Esophagus muscularis mucosa (tissue), 4 donors: ENCODE measurements at regions not wholly inside any gene's neighbourhood (a gene's known extent, or its start where the extent isn't known, plus 50 kb on each side); places are given as distances from the start of the nearest gene placed in this dataset.

ENCODE experiments used
- DNase-seq: peaks from one replicate; pipeline ENCODE4 v3.0.0-alpha.2; 2017; ENCODE audit errors: extremely low spot score
- H3K27ac ChIP-seq, 4 donors: fragments of 200-600 bp; sonication (generic); replicated peaks in 1 of 4; 1 replicate in 3 of 4; 2 replicates in 1 of 4; pipeline ENCODE4 v1.5.1; 2016 to 2019; ENCODE audit warnings: mild to moderate bottlenecking in 1 of 4
- H3K27me3 ChIP-seq, 4 donors: fragments of 200-600 bp; sonication (generic); one replicate each; pipeline versions ENCODE4 v1.5.1 to v1.6.0; 2016 to 2019
- H3K36me3 ChIP-seq, 4 donors: fragments of 200-600 bp; sonication (generic); one replicate each; pipeline ENCODE4 v1.5.1; 2016 to 2019
- H3K4me1 ChIP-seq, 4 donors: fragments of 200-600 bp; sonication (generic); one replicate each; pipeline ENCODE4 v1.5.1; 2016 to 2019
- H3K4me3 ChIP-seq, 4 donors: fragments of 200-600 bp; sonication (generic); 1 replicate in 2 of 4; 2 replicates in 2 of 4; pipeline ENCODE4 v1.5.1; 2016 to 2019; ENCODE audit warnings: mild to moderate bottlenecking in 4 of 4, moderate library complexity in 1 of 4
- H3K9me3 ChIP-seq, 4 donors: fragments of 200-600 bp; sonication (generic); 1 replicate in 3 of 4; 2 replicates in 1 of 4; pipeline ENCODE4 v1.5.1; 2016 to 2019
- CTCF ChIP-seq, 3 experiments: fragments of 200-600 bp in 2 of 3; fragments of 450-650 bp in 1 of 3; sonication (generic) in 2 of 3; IDR thresholded peaks; one replicate each; pipeline ENCODE4 v1.5.1; 2017 to 2019; ENCODE audit warnings: antibody characterized with exemption in 3 of 3, mild to moderate bottlenecking in 2 of 3, moderate library complexity in 1 of 3
- EP300 ChIP-seq: sonication (generic); formaldehyde crosslinking; IDR thresholded peaks from one replicate; pipeline ENCODE4 v1.6.1; 2017; ENCODE audit warnings: antibody characterized with exemption
- POLR2A ChIP-seq: fragments of 450-650 bp; IDR thresholded peaks from one replicate; pipeline ENCODE4 v1.6.1; 2017; ENCODE audit warnings: antibody characterized with exemption, moderate library complexity, mild to moderate bottlenecking, low read depth
- POLR2AphosphoS5 ChIP-seq, 2 donors: sonication (generic); formaldehyde crosslinking; IDR thresholded peaks; one replicate each; pipeline ENCODE4 v1.6.1; 2017; ENCODE audit warnings: antibody characterized with exemption in 2 of 2
- WGBS: methylation state at CpG from one replicate; pipeline ENCODE4 v1.1.5; 2018; 5-methylcytosine and 5-hydroxymethylcytosine counted together
- intact Hi-C: fragments of 100-400 bp; cut with DNase I; formaldehyde crosslinking; loops from one replicate; pipeline ENCODE4 v1.15.1; 2023

- Histone ChIP-seq H3K9me3 (no peaks in the 10 kb centered on the region), H3K27me3 (no peaks in the 10 kb centered on the region), H3K4me1 (no peaks in the 10 kb centered on the region), H3K27ac (no peak overlapping the region), H3K4me3 (no peak overlapping the region), H3K36me3 (no peaks in the 10 kb centered on the region)
- no peak for TF ChIP-seq POLR2AphosphoS5 (IDR thresholded peaks at IDR 0.05)
- TF ChIP-seq EP300 = no peak
- TF ChIP-seq POLR2A = no peak
- TF ChIP-seq CTCF (IDR thresholded peaks at IDR 0.05) = no peak
- no peak for DNase-seq
- WGBS = 87% methylated on average over 5 of the region's 5 CpGs
- intact Hi-C loops = no loop called here
Observed at GRCh38 chr18:60693426-60693825, 320.9 kb upstream of the MC4R start.

- Histone ChIP-seq H3K27ac (no peak overlapping the region), H3K36me3 (no peaks in the 10 kb centered on the region), H3K27me3 (no peaks in the 10 kb centered on the region), H3K4me1 (no peaks in the 10 kb centered on the region), H3K9me3 (no peaks in the 10 kb centered on the region), H3K4me3 (no peak overlapping the region)
- DNase-seq = no peak
- 69% methylated on average over 3 of the region's 3 CpGs for WGBS
- intact Hi-C loops = no loop called here
- TF ChIP-seq EP300 (no peak), CTCF (IDR thresholded peaks at IDR 0.05) (no peak), POLR2AphosphoS5 (IDR thresholded peaks at IDR 0.05) (no peak), POLR2A (no peak)
Observed at GRCh38 chr18:60698901-60699300, 326.3 kb upstream of the MC4R start.

- Histone ChIP-seq H3K36me3 (no peaks in the 10 kb centered on the region), H3K27ac (no peak overlapping the region), H3K9me3 (peaks cover 0 to 5% (median 0%) of the 10 kb centered on the region in 4 donors), H3K4me1 (no peaks in the 10 kb centered on the region), H3K4me3 (no peak overlapping the region), H3K27me3 (no peaks in the 10 kb centered on the region)
- 82% methylated on average over 3 of the region's 3 CpGs for WGBS
- intact Hi-C loops = no loop called here
- no peak for DNase-seq
- TF ChIP-seq POLR2AphosphoS5 (IDR thresholded peaks at IDR 0.05) (no peak), EP300 (no peak), CTCF (IDR thresholded peaks at IDR 0.05) (no peak), POLR2A (no peak)
Observed at GRCh38 chr18:60722742-60723141, 350.2 kb upstream of the MC4R start.

- intact Hi-C loops = no loop called here
- 84% methylated on average over 1 of the region's 1 CpG for WGBS
Observed at GRCh38 chr18:60732143-60732542, 359.6 kb upstream of the MC4R start.

More at GRCh38 chr18:60732143-60732542, 359.6 kb upstream of the MC4R start:
- no peak overlapping the region for H3K27ac ChIP-seq
- no peaks in the 10 kb centered on the region for H3K36me3 ChIP-seq
- H3K9me3 ChIP-seq = no peaks in the 10 kb centered on the region
- TF ChIP-seq EP300 (no peak), CTCF (IDR thresholded peaks at IDR 0.05) (no peak), POLR2AphosphoS5 (IDR thresholded peaks at IDR 0.05) (no peak), POLR2A (no peak)
- no peak overlapping the region for H3K4me3 ChIP-seq
- no peak for DNase-seq
- H3K27me3 ChIP-seq = no peaks in the 10 kb centered on the region
- no peaks in the 10 kb centered on the region for H3K4me1 ChIP-seq
